IMR-90 (cell line): ENCODE measurements at regions not wholly inside any gene's neighbourhood (a gene's known extent, or its start where the extent isn't known, plus 50 kb on each side); places are given as distances from the start of the nearest gene placed in this dataset.

Experiments
- ATAC-seq: fragments of 200-7000 bp; cut with Tn5 transposase; 2 replicates; pipeline ENCODE4 v1.9.1; 2020; ENCODE audit warnings: low read depth, mild to moderate bottlenecking, moderate library complexity
- BruUV-seq: library from RNA; stranded (reverse); fragments of 400-500 nt; replicated peaks from 2 replicates; lab custom pipeline; 2021; lab: Mats Ljungman, UMichigan
- CTCF ChIA-PET: fragments of 300-600 bp; formaldehyde crosslinking; extraction: SDS; loops from one replicate; lab custom pipeline; 2021; ENCODE audit warnings: antibody characterized with exemption; lab: Yijun Ruan, JAX
- POLR2A ChIA-PET: fragments of 300-600 bp; sonication (Branson Sonifier 250); formaldehyde crosslinking; loops from one replicate; lab custom pipeline; 2022; ENCODE audit warnings: antibody characterized with exemption; ENCODE audit not compliant: unreplicated experiment; lab: Charles Lee
- DNase-seq: peaks from one replicate; pipeline ENCODE4 v3.0.0; 2013
- H2AFZ ChIP-seq: replicated peaks from 2 replicates; pipeline ENCODE3; 2013; ENCODE audit warnings: low read length, mild to moderate bottlenecking; ENCODE audit not compliant: poor library complexity
- H2AK5ac ChIP-seq: 2 replicates; pipeline ENCODE4 v1.6.1; 2013; ENCODE audit warnings: low read depth, low read length, inconsistent platforms
- H2AK9ac ChIP-seq: replicated peaks from 2 replicates; pipeline ENCODE3; 2013; ENCODE audit warnings: mild to moderate bottlenecking, low read depth, low read length, moderate library complexity; ENCODE audit not compliant: poor library complexity
- H2BK120ac ChIP-seq: 2 replicates; pipeline ENCODE4 v1.6.1; 2013; ENCODE audit warnings: low read depth, low read length, inconsistent platforms
- H2BK15ac ChIP-seq: 3 replicates; pipeline ENCODE4 v1.6.1; 2013; ENCODE audit warnings: low read depth, low read length, inconsistent platforms
- H2BK20ac ChIP-seq: 2 replicates; pipeline ENCODE4 v1.6.1; 2013; ENCODE audit warnings: low read depth, mild to moderate bottlenecking, inconsistent platforms, low read length, moderate library complexity
- H2BK5ac ChIP-seq: 2 replicates; pipeline ENCODE4 v1.6.1; 2013; ENCODE audit warnings: mild to moderate bottlenecking, low read depth, low read length, inconsistent platforms; ENCODE audit not compliant: poor library complexity, severe bottlenecking
- H3K14ac ChIP-seq: replicated peaks from 2 replicates; pipeline ENCODE4 v1.6.1; 2013; ENCODE audit warnings: low read depth, low read length, inconsistent platforms
- H3K18ac ChIP-seq: 2 replicates; pipeline ENCODE4 v1.6.1; 2013; ENCODE audit warnings: low read depth, low read length, control low read depth
- H3K23ac ChIP-seq: 2 replicates; pipeline ENCODE4 v1.6.1; 2013; ENCODE audit warnings: low read depth, low read length, inconsistent platforms
- H3K27ac ChIP-seq: 2 replicates; pipeline ENCODE4 v1.5.1; 2013; ENCODE audit warnings: mild to moderate bottlenecking, control low read depth, low read length; ENCODE audit not compliant: insufficient read depth
- H3K27me3 ChIP-seq: 2 replicates; pipeline ENCODE4 v1.6.1; 2013; ENCODE audit warnings: low read length; ENCODE audit not compliant: control insufficient read depth, insufficient read depth
- H3K36me3 ChIP-seq: 2 replicates; pipeline ENCODE4 v1.6.1; 2013; ENCODE audit warnings: low read length, mixed read lengths; ENCODE audit not compliant: control insufficient read depth, insufficient read depth
- H3K4ac ChIP-seq: 2 replicates; pipeline ENCODE4 v1.6.1; 2013; ENCODE audit warnings: low read depth, low read length, inconsistent platforms
- H3K4me1 ChIP-seq: 2 replicates; pipeline ENCODE4 v1.6.1; 2013; ENCODE audit warnings: low read length, mixed read lengths; ENCODE audit not compliant: control insufficient read depth, insufficient read depth
- H3K4me2 ChIP-seq: 2 replicates; pipeline ENCODE4 v1.6.1; 2013; ENCODE audit warnings: low read depth, mild to moderate bottlenecking, control low read depth, low read length, moderate library complexity
- H3K4me3 ChIP-seq: 2 replicates; pipeline ENCODE4 v1.5.1; 2013; ENCODE audit warnings: low read depth, mild to moderate bottlenecking, control low read depth, low read length, moderate library complexity; ENCODE audit not compliant: insufficient read depth
- H3K56ac ChIP-seq: 2 replicates; pipeline ENCODE4 v1.6.1; 2013; ENCODE audit warnings: low read length, inconsistent platforms; ENCODE audit not compliant: insufficient read depth; ENCODE audit errors: extremely low read depth
- H3K79me1 ChIP-seq, 2 experiments: 2 replicates each; pipeline ENCODE4 v1.6.1; 2013; ENCODE audit warnings: low read length in 2 of 2, inconsistent platforms in 1 of 2, low read depth in 1 of 2
- H3K9ac ChIP-seq: 2 replicates; pipeline ENCODE4 v1.6.1; 2013; ENCODE audit warnings: low read depth, low read length, control low read depth
- H3K9me1 ChIP-seq: 2 replicates; pipeline ENCODE4 v1.6.1; 2013; ENCODE audit warnings: low read length, inconsistent platforms; ENCODE audit not compliant: insufficient read depth
- H3K9me3 ChIP-seq: 2 replicates; pipeline ENCODE4 v1.6.1; 2013; ENCODE audit warnings: low read length; ENCODE audit not compliant: control insufficient read depth, insufficient read depth
- H4K20me1 ChIP-seq: 2 replicates; pipeline ENCODE4 v1.6.1; 2013; ENCODE audit warnings: low read length, inconsistent platforms; ENCODE audit not compliant: insufficient read depth
- H4K5ac ChIP-seq: 2 replicates; pipeline ENCODE4 v1.6.1; 2013; ENCODE audit warnings: mild to moderate bottlenecking, low read depth, low read length, control low read depth
- H4K8ac ChIP-seq, 2 experiments: 2 replicates each; pipeline ENCODE4 v1.6.1; 2013; ENCODE audit warnings: low read depth in 2 of 2, low read length in 2 of 2, control low read depth in 1 of 2, inconsistent platforms in 1 of 2
- H4K91ac ChIP-seq: 2 replicates; pipeline ENCODE4 v1.6.1; 2013; ENCODE audit warnings: low read depth, low read length, inconsistent platforms; ENCODE audit not compliant: insufficient read depth
- NFE2L2 ChIP-seq: fragments of 150-350 bp; IDR thresholded peaks from 2 replicates; pipeline ENCODE4 v1.6.1; 2016; ENCODE audit warnings: low read depth, mild to moderate bottlenecking, low read length
- RCOR1 ChIP-seq: IDR thresholded peaks from 2 replicates; pipeline ENCODE4 v1.6.1; 2012; ENCODE audit warnings: mild to moderate bottlenecking, low read length, improper control_type of control experiment; ENCODE audit not compliant: insufficient replicate concordance
- WGBS, 2 experiments: methylation state at CpG; one replicate each; pipeline versions ENCODE4 v1.1.5 to v1.1.7; 2013; ENCODE audit warnings: missing lambda C conversion rate in 2 of 2; ENCODE audit not compliant: insufficient read length in 1 of 2; ENCODE audit errors: extremely low coverage in 2 of 2; 5-methylcytosine and 5-hydroxymethylcytosine counted together
- dilution Hi-C: fragments of 300-500 bp; cut with HindIII; formaldehyde crosslinking; loops from one replicate; pipeline ENCODE4 v1.14.3; 2018; ENCODE audit warnings: low sequenced_read_pairs; ENCODE audit not compliant: unreplicated experiment
- in situ Hi-C: fragments of 300-500 bp; cut with MboI; formaldehyde crosslinking; loops from 3 replicates; pipeline ENCODE4 v1.14.3; 2019; ENCODE audit warnings: low sequenced_read_pairs, inconsistent platforms, mixed read lengths
- intact Hi-C: fragments of 100-400 bp; cut with micrococcal nuclease; formaldehyde crosslinking; loops from 2 replicates; pipeline ENCODE4 v1.10.0; 2022

DNA sequence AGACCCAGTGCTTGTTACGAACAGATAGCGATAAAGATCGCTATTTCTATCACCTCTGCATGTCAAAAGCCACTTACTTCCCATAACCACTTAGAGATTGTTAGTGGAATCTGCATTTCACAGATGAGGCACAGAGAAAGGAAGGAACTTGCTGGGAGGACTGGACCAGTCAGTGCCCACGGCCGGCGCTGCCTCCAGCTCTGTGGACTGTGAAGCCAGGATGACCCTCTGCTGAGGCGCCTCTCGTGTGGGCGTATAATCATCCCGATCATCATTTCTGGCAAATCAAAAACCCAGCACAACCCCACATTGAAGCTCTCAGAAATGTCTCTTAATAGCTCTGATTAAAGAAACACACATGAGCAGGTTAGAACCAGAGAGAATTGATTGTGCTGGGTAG is 61.5 kb upstream of the ADRA2C start:
- H3K79me1 ChIP-seq, result no peaks in the 10 kb centered on the region
- ATAC-seq, result no peak
- ChIA-PET CTCF (no interaction called here), POLR2A (no interaction called here)
- in situ Hi-C loops, result no loop called here
- no peak overlapping the region for H2AK9ac ChIP-seq
- H3K9me1 ChIP-seq, result no peaks in the 10 kb centered on the region
- TF ChIP-seq NFE2L2 (no peak), RCOR1 (no peak)
- H2BK20ac ChIP-seq, result no peak overlapping the region
- DNase-seq, result no peak
- no peak overlapping the region for H2BK120ac ChIP-seq
- no peak overlapping the region for H3K27ac ChIP-seq
- H4K91ac ChIP-seq, result no peak overlapping the region
- H3K23ac ChIP-seq, result no peak overlapping the region
- H3K4me2 ChIP-seq, result no peak overlapping the region
- no peak overlapping the region for H4K5ac ChIP-seq
- peaks cover 53% of the 10 kb centered on the region for H3K27me3 ChIP-seq
- H3K9ac ChIP-seq, result no peak overlapping the region
- H3K4ac ChIP-seq, result no peak overlapping the region
- no peaks in the 10 kb centered on the region for H4K20me1 ChIP-seq
- H2AK5ac ChIP-seq, result no peak overlapping the region
- no peak overlapping the region for H3K18ac ChIP-seq
- no peaks in the 10 kb centered on the region for H3K36me3 ChIP-seq
- H2BK5ac ChIP-seq, result no peak overlapping the region
- no peak overlapping the region for H3K4me3 ChIP-seq
- no peak overlapping the region for H3K56ac ChIP-seq
- dilution Hi-C loops, result no loop called here
- intact Hi-C loops, result no loop called here
- no peaks in the 10 kb centered on the region for H3K9me3 ChIP-seq
- no peak overlapping the region for H2BK15ac ChIP-seq
- no peaks in the 10 kb centered on the region for H3K4me1 ChIP-seq
- no peak overlapping the region for H2AFZ ChIP-seq
- no peak overlapping the region for H3K14ac ChIP-seq
- H4K8ac ChIP-seq, result no peak overlapping the region
- WGBS, 2 experiments, result no CpG with 5 or more reads among the region's 10 CpGs
- BruUV-seq, result no TSS peak
